Tibial nerve (tissue), 4 donors: ENCODE measurements at regions not wholly inside any gene's neighbourhood (a gene's known extent, or its start where the extent isn't known, plus 50 kb on each side); places are given as distances from the start of the nearest gene placed in this dataset.
"Not testable (repeated sequence)": the region's sequence is repeated elsewhere in the genome, so short reads cannot be mapped to it uniquely, and the experiment has no call there.

Source experiments
- DNase-seq, 2 donors: peaks; one replicate each; pipeline ENCODE4 v3.0.0-alpha.2; 2019; ENCODE audit warnings: low spot score in 2 of 2
- H3K27ac ChIP-seq, 4 donors: fragments of 200-600 bp; sonication (generic) in 3 of 4; one replicate each; pipeline ENCODE4 v1.5.1; 2017 to 2019; ENCODE audit warnings: mild to moderate bottlenecking in 1 of 4
- H3K27me3 ChIP-seq, 2 donors: fragments of 200-600 bp; sonication (generic) in 1 of 2; one replicate each; pipeline versions ENCODE4 v1.5.1 to v1.6.0; 2017 to 2019
- H3K36me3 ChIP-seq, 3 donors: fragments of 200-600 bp; sonication (generic); one replicate each; pipeline ENCODE4 v1.5.1; 2018 to 2019
- H3K4me1 ChIP-seq, 4 donors: fragments of 200-600 bp; sonication (generic) in 3 of 4; one replicate each; pipeline ENCODE4 v1.5.1; 2017 to 2019
- H3K4me3 ChIP-seq, 4 donors: fragments of 200-600 bp; sonication (generic) in 3 of 4; one replicate each; pipeline ENCODE4 v1.5.1; 2017 to 2019; ENCODE audit warnings: mild to moderate bottlenecking in 1 of 4, moderate library complexity in 1 of 4
- H3K9me3 ChIP-seq, 4 donors: fragments of 200-600 bp; sonication (generic) in 3 of 4; one replicate each; pipeline ENCODE4 v1.5.1; 2017 to 2019
- CTCF ChIP-seq, 5 experiments: fragments of 200-600 bp in 3 of 5; fragments of 450-650 bp in 2 of 5; sonication (generic) in 3 of 5; IDR thresholded peaks; one replicate each; pipeline ENCODE4 v1.5.1; 2016 to 2019; ENCODE audit warnings: antibody characterized with exemption in 5 of 5, mild to moderate bottlenecking in 3 of 5, moderate library complexity in 2 of 5
- EP300 ChIP-seq, 2 donors: sonication (generic); formaldehyde crosslinking; IDR thresholded peaks; one replicate each; pipeline ENCODE4 v1.6.1; 2017; ENCODE audit warnings: antibody characterized with exemption in 2 of 2, mild to moderate bottlenecking in 1 of 2
- POLR2A ChIP-seq, 2 donors: fragments of 450-650 bp; IDR thresholded peaks; one replicate each; pipeline ENCODE4 v1.6.1; 2017; ENCODE audit warnings: antibody characterized with exemption in 2 of 2, mild to moderate bottlenecking in 2 of 2, moderate library complexity in 2 of 2
- WGBS, 2 donors: methylation state at CpG; one replicate each; pipeline ENCODE4 v1.1.5; 2018; 5-methylcytosine and 5-hydroxymethylcytosine counted together

- DNase-seq = no peak
- WGBS, 2 donors = 40 to 58% methylated on average over 2 of the region's 2 CpGs
Measured at GRCh38 chr12:25796523-25797000, 161.9 kb upstream of the RASSF8 start.

GRCh38 chr12:25797386-25797785 is 161.1 kb upstream of the RASSF8 start:
- 78 to 86% methylated on average over 2 of the region's 2 CpGs for WGBS, 2 donors
- no peak overlapping the region for H3K27ac ChIP-seq
- no peaks in the 10 kb centered on the region for H3K9me3 ChIP-seq
- no peak for DNase-seq
- no peak overlapping the region for H3K4me3 ChIP-seq
- no peak for TF ChIP-seq POLR2A (IDR thresholded peaks at IDR 0.05)
- no peak for TF ChIP-seq CTCF (IDR thresholded peaks at IDR 0.05)
- TF ChIP-seq EP300 (IDR thresholded peaks at IDR 0.05) = no peak
- H3K27me3 ChIP-seq = no peaks in the 10 kb centered on the region
- H3K4me1 ChIP-seq = peaks cover 0 to 24% (median 3%) of the 10 kb centered on the region in 4 donors
- no peaks in the 10 kb centered on the region for H3K36me3 ChIP-seq

More at GRCh38 chr12:25796523-25797000, 161.9 kb upstream of the RASSF8 start:
- no peak for TF ChIP-seq EP300 (IDR thresholded peaks at IDR 0.05)
- Histone ChIP-seq H3K36me3 (no peaks in the 10 kb centered on the region), H3K27me3 (no peaks in the 10 kb centered on the region), H3K9me3 (no peaks in the 10 kb centered on the region), H3K4me3 (no peak overlapping the region), H3K27ac (peak overlapping the region in 1 of 4 donors; percentile 7), H3K4me1 (peaks cover 0 to 16% (median 2%) of the 10 kb centered on the region in 4 donors)

- no peaks in the 10 kb centered on the region for H3K9me3 ChIP-seq
- WGBS, 2 donors = 89 to 93% methylated on average over 4 of the region's 4 CpGs
- peaks cover 0 to 25% (median 3%) of the 10 kb centered on the region in 4 donors for H3K4me1 ChIP-seq
- no peak overlapping the region for H3K4me3 ChIP-seq
- H3K27me3 ChIP-seq = no peaks in the 10 kb centered on the region
- H3K27ac ChIP-seq = no peak overlapping the region
- no peak for TF ChIP-seq POLR2A (IDR thresholded peaks at IDR 0.05)
- TF ChIP-seq CTCF (IDR thresholded peaks at IDR 0.05) = no peak
- no peak for TF ChIP-seq EP300 (IDR thresholded peaks at IDR 0.05)
- no peaks in the 10 kb centered on the region for H3K36me3 ChIP-seq
- no peak for DNase-seq
Measured at GRCh38 chr12:25797949-25798348, 160.5 kb upstream of the RASSF8 start.

GRCh38 chr12:25800101-25800500 is 158.4 kb upstream of the RASSF8 start:
- TF ChIP-seq CTCF (IDR thresholded peaks at IDR 0.05) (no peak), EP300 (IDR thresholded peaks at IDR 0.05) (no peak), POLR2A (IDR thresholded peaks at IDR 0.05) (no peak)
- Histone ChIP-seq H3K27ac (peak overlapping the region in 1 of 4 donors; percentile 39), H3K4me1 (peaks cover 0 to 25% (median 3%) of the 10 kb centered on the region in 4 donors), H3K36me3 (no peaks in the 10 kb centered on the region), H3K4me3 (no peak overlapping the region), H3K9me3 (no peaks in the 10 kb centered on the region), H3K27me3 (no peaks in the 10 kb centered on the region)
- WGBS, 2 donors = 70 to 74% methylated on average over 1 of the region's 1 CpG
- no peak for DNase-seq

GRCh38 chr12:25801734-25802133 is 156.7 kb upstream of the RASSF8 start:
- WGBS, 2 donors = 33 to 54% methylated on average over 1 of the region's 1 CpG
- Histone ChIP-seq H3K27me3 (no peaks in the 10 kb centered on the region), H3K27ac (peak overlapping the region in 2 of 4 donors; percentile 54 to 60), H3K4me3 (no peak overlapping the region), H3K9me3 (no peaks in the 10 kb centered on the region), H3K4me1 (peaks cover 0 to 25% (median 3%) of the 10 kb centered on the region in 4 donors), H3K36me3 (no peaks in the 10 kb centered on the region)
- no peak for DNase-seq
- peak in 1 of 2 donors; percentile 56 for TF ChIP-seq EP300 (IDR thresholded peaks at IDR 0.05)
- no peak for TF ChIP-seq POLR2A (IDR thresholded peaks at IDR 0.05)

GRCh38 chr12:25802143-25802542 is 156.3 kb upstream of the RASSF8 start:
- H3K27ac ChIP-seq = no peak overlapping the region
- DNase-seq = no peak
- H3K27me3 ChIP-seq = no peaks in the 10 kb centered on the region
- TF ChIP-seq CTCF (IDR thresholded peaks at IDR 0.05) (no peak), EP300 (IDR thresholded peaks at IDR 0.05) (no peak), POLR2A (IDR thresholded peaks at IDR 0.05) (no peak)
- H3K4me1 ChIP-seq = peaks cover 0 to 25% (median 3%) of the 10 kb centered on the region in 4 donors
- H3K9me3 ChIP-seq = no peaks in the 10 kb centered on the region
- no peak overlapping the region for H3K4me3 ChIP-seq
- H3K36me3 ChIP-seq = no peaks in the 10 kb centered on the region

- not testable (repeated sequence) for H3K27ac ChIP-seq, H3K4me3 ChIP-seq, H3K36me3 ChIP-seq, DNase-seq, H3K27me3 ChIP-seq, H3K9me3 ChIP-seq
- 93 to 95% methylated on average over 13 of the region's 13 CpGs for WGBS, 2 donors
- H3K4me1 ChIP-seq = peaks cover 0 to 25% (median 3%) of the 10 kb centered on the region in 4 donors
Measured at GRCh38 chr12:25803029-25803664, 155.3 kb upstream of the RASSF8 start.

GRCh38 chr12:25804286-25804685 is 154.2 kb upstream of the RASSF8 start:
- not testable (repeated sequence) for H3K27ac ChIP-seq
- WGBS, 2 donors = 47 to 53% methylated on average over 4 of the region's 4 CpGs

More at GRCh38 chr12:25804286-25804685, 154.2 kb upstream of the RASSF8 start:
- not testable (repeated sequence) for H3K36me3 ChIP-seq, DNase-seq, H3K9me3 ChIP-seq, H3K27me3 ChIP-seq, H3K4me3 ChIP-seq
- peaks cover 0 to 25% (median 3%) of the 10 kb centered on the region in 4 donors for H3K4me1 ChIP-seq
